DND-41 (cell line): ENCODE measurements at regions not wholly inside any gene's neighbourhood (a gene's known extent, or its start where the extent isn't known, plus 50 kb on each side); places are given as distances from the start of the nearest gene placed in this dataset.

Experiments
- CTCF ChIP-seq: IDR thresholded peaks from 2 replicates; pipeline ENCODE4 v1.5.1; 2012; ENCODE audit warnings: borderline replicate concordance, low read length, moderate library complexity, mild to moderate bottlenecking; ENCODE audit not compliant: poor library complexity, severe bottlenecking; ENCODE audit errors: extremely low read depth
- EZH2 ChIP-seq: IDR thresholded peaks from 3 replicates; pipeline ENCODE4 v1.6.1; 2012; ENCODE audit warnings: borderline replicate concordance, low read depth, mild to moderate bottlenecking, moderate library complexity, low read length, inconsistent platforms; ENCODE audit not compliant: severe bottlenecking

- no peak for TF ChIP-seq CTCF
- TF ChIP-seq EZH2 = no peak
Observed at GRCh38 chr10:29142516-29143314, 146.2 kb upstream of the LYZL1 start.
